Superior temporal gyrus (tissue), 1 donor: ENCODE measurements at regions not wholly inside any gene's neighbourhood (a gene's known extent, or its start where the extent isn't known, plus 50 kb on each side); places are given as distances from the start of the nearest gene placed in this dataset.
"Not testable (repeated sequence)": the region's sequence is repeated elsewhere in the genome, so short reads cannot be mapped to it uniquely, and the experiment has no call there.

ENCODE experiments used
- DNase-seq: peaks from one replicate; pipeline ENCODE4 v3.0.0-alpha.2; 2016; ENCODE audit errors: extremely low spot score

DNA sequence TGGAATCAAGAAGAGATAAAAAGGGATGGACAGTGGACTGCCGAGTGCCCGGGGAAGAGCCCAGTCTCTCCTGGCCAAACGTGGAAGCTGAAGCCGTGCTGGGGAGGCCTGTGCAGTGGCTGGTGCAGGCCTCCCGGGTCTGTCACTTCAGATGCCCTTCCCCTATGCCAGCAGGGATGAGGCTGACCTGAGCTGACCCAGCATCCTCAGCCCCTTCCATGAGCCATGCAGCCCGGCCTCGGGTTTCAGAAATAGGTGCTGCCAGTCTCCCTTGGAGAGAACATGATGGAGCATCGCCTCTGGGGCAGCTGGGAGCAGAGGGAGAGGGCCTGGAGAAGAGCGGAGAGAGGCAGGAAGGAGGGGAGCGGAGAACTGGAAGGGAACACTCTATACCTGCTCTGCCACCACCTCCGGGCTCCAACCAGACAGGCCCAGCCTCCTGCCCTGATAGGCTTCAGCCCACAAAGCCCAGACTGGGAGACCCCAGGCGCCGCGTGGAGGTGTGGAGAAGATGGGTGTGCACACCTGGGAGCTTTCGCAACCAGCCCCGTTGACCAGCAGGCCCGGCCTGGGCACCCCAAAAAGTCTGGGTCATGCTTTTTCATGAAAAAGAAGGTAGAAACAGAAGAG lies 68.6 kb upstream of the PPP2R2D start:
- no peak for DNase-seq

DNA sequence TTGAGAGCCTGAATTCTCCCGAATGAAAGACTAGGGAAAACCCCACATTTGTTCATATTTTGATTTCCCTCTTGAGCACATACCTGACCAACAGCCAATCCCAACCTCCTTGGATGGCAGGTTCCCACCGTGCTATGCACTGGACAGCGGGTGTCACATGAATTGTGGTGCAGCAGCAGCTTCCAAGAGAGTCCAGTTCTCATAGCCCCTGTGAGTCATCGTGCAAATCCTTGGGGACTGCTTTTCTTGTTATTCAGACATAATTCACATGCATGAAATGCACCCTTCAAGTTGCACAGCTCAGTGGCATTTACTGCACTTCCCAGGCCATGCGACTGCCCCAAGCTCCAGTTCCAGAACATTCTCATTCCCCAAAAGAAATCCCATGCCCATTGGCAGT lies 67.8 kb upstream of the PPP2R2D start:
- DNase-seq: no peak

DNA sequence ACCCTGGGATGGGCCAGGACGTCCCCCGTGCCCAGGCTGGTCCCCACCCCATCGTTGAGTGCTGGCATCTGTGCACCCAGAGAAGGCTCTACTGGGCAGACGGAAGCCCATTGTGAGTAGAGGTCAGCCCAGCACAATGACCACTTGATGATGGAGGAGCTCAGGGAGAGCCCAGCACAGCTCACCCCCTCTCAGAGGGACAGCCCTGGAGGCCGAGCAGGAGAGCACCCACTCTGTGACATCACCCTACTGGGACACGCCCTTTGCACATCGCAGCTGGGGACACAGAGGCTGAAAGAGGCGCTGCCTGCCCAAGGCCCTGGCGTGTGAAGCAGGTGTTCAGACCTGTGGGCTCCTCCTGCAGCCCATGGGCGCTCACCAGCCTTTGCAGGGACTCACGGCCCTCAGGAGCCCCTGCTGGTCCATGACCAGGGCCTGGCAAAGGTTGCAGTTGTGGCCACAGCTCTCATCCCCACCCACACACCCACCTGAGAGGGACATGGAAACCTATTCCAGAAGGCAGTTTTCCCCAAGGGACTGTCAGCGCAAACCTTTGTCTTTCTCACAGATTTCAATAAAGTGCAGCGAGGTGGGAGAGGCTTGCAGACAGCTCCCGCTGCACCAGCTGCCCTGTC lies 67.2 kb upstream of the PPP2R2D start:
- DNase-seq: no peak

DNA sequence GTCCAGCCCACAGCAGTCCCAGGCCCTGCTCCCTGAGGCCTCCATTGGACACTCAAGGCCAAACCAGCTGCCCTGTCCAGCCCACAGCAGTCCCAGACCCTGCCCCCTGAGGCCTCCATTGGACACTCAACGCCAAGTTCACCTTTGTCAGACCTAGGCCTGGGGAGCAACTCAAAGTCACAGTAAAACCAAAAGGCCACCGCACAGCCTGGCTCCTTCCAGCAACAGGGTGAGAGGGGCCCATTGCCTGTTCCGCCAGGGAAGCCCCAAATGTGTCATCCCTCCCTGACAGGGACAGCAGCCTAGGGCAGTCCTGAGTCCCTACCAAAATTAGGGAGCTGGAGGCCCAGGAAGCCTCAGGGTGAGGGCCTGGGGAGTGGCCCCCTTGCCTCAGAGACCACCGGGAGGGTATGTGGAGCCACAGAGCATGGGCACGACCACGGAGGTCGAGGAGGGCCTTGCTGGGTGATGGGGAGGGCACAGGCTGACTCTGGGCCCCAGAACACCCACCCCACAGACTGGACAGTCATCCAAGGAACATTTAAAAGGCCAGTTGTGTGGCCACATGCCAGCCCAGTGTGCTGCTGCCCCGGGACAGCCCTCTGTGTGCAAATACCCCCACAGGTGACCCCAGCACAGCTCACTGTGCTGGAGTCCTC lies 66.5 kb upstream of the PPP2R2D start:
- DNase-seq: no peak

DNA sequence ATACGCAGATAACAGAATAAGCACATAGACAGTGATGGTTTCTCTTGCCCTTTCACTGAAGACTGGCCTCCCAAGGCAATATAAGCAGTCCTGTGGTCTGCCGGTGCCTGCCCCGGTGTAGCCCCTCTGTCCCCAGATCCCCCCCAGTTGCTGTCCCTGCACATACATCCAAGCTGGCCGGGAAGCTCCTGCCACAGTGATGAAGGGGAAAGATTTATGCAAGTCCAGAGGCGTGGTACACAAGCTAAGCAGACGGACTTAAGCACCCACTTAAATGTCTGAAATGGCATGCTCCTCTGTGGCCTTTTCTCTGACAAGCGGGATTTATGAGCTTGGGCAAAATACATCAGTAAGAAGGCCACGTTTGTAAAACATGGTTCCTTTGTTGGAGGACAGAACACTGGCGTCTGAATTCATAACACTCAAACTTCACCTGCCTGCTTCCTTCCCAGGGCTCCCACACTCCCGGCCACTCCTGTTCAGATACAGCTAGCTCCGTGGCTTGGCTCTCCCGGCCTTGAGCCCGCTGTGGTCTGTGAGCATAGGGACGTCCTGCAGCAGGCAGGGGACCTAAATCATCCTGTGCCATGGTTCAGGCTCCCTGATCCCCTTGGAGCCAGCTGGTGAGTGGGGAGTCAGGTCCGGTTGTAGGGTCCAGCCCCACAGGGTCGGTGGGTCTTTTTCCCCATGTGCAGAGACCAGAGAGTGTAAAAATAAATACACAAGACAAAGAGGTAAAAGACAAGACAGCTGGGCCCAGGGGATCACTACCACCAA lies 61.7 kb upstream of the PPP2R2D start:
- no peak for DNase-seq

DNA sequence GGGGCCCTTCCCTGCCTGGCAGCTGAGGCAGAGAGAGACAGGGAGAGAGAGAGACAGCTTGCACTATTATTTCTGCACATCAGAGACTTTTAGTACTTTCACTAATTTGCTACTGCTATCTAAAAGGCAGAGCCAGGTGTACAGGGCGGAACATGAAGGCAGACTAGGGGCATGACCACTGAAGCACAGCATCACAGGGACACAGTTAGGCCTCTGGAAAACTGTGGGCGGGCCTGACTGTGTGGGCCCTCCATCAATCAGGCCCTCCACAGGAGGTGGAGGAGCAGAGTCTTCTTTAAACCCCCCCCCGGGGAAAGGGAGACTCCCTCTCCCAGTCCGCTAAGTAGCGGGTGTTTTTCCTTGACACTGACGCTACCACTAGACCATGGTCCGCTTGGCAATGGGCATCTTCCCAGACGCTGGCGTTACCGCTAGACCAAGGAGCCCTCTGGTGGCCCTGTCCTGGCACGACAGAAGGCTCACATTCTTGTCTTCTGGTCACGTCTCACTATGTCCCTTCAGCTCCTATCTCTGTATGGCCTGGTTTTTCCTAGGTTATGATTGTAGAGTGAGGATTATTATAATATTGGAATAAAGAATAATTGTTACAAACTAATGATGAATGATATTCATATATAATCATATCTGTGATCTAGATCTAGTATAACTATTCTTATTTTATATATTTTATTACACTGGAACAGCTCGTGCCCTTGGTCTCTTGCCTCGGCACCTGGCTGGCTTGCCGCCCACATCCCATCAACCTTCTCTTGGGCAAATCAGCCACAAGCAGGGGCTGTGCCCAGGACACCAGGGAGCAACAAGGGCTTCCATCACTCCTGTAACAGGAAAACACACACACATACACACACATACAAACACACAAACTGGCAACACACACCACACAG lies 60.7 kb upstream of the PPP2R2D start:
- not testable (repeated sequence) for DNase-seq

DNA sequence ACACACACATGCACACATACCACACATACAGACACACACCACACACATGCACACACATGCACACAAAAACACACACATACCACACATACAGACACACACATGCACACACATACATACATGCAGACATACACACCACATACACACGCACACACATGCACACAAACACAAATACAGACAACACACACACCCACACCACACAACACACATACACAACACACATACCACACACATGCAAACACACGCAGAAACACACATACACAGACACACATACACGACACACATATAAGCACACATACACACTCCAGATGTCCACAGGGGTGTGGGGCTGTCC lies 60.1 kb upstream of the PPP2R2D start:
- no peak for DNase-seq

DNA sequence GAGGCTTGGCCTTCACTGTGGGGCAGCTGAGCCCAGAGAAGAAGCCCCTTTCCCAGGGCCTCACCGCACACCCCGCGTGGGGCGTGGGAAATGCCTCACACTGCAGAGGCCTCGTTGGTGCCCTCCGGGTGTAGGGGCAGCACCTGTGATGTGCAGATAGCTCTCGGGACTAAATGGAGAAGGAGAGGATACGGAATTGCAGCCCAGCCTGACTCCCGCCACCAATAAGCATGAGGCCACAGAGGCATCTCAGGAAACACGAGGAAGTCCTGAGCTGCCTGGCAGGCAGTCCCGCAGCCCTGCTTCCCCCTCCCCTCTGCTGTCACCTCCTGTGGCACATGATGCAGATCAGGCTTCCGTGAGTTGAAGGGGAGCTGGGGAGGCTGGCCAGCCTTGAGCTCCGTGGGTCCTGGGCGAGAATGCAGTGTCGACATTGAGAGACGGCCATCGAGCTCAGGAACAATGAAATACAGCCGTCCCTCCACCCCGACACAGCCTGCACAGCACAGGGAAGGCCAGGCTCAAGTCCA lies 59.6 kb upstream of the PPP2R2D start:
- DNase-seq: no peak

DNA sequence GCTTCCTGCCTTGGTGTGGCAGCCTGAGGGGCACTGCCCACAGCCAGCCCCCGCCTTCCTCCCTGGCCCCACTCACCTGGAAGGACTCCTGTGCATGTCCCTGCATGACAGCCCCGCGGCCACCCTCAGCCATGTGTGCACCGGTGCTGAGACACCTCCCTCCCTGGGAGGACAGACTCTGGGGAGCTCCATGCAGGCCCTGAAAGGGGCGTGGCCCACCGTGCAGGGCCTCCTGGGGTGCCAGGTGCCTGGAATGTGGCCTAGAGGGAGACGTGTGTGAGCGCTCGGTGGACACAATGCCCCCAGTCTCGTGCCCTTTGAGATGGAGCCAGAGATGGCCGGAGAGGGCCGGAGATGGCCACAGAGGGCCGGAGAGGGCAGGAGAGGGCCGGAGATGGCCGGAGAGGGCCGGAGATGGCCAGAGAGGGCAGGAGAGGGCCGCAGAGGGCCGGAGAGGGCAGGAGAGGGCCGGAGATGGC lies 59.1 kb upstream of the PPP2R2D start:
- DNase-seq: no peak

DNA sequence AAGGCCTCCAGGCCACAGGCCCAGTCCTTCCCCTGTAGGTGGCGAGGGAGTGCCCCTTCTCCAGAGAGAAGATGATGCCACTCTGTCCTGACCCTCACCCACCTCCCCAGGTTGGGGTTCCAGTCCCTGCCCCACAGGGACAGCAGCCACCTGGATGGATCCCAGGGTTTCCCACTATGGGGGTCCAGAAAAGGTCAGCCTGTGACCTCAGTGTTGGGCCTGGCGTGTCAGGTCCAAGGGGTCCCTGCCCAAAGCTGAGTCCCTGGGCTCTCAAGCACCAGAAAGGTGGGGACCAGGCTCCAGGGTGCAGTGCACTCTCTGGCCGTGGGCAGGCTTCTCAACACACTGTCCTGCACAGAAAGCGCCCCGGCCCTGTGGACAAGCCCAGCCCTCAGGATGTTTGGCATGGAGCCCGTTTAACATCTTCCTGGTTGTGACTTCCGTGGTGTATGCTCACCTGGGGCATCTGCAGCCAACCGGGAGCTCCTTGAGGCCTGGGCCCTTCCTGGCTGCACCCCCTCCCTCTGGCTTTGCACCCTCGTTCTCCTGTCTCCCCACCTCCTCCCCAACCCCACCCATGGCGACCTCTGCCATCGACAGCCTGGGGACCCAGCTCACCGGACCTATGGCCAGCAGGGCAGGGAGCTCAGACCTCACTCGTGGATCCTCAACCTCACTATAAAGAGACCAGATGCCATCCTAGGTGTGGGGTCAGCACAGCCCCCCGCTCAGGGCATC lies 58.3 kb upstream of the PPP2R2D start:
- no peak for DNase-seq

DNA sequence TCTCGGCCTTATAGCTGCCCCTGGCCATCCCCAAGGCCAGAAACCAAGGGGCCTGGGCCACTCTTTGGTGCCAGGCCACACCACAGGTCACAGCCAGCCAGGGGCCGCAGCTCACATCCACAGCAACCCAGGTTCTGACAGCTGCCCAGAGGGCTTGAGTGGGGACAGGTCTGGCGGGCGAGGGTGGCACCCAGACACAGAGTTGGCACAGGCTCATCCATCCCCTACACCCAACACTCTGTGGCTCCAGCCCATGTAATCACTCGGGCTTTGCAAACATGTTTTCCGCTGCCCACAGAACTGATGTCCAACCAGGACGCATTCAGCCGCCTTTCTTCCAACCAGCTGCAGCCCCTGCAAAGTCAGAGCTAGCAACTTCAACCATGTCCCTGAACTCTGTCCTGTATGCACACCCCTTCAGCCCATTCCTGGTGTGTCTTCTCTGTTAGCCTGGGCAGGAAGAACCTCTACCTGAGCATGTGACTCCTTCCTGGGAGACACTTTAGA lies 57.7 kb upstream of the PPP2R2D start:
- DNase-seq: no peak

DNA sequence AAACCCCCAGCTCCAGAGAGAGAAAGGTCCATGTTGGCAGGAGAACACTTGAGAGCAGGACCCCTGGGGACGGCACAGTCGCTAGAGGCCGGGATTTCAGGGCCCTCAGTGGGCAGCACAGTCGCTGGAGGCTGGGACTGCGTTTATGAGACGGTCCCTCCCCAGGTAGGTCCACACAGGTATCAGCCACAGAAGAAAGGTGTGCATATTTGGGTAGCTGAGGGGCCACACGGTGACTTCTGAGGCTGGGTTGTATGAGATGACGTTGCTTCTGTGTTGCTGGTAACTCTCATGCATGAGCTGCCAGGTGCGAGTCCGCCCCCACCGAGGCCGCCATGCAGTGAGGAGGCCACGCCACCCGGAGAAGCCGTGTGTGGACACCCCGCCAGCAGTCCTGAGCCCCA lies 56.9 kb upstream of the PPP2R2D start:
- DNase-seq: no peak

DNA sequence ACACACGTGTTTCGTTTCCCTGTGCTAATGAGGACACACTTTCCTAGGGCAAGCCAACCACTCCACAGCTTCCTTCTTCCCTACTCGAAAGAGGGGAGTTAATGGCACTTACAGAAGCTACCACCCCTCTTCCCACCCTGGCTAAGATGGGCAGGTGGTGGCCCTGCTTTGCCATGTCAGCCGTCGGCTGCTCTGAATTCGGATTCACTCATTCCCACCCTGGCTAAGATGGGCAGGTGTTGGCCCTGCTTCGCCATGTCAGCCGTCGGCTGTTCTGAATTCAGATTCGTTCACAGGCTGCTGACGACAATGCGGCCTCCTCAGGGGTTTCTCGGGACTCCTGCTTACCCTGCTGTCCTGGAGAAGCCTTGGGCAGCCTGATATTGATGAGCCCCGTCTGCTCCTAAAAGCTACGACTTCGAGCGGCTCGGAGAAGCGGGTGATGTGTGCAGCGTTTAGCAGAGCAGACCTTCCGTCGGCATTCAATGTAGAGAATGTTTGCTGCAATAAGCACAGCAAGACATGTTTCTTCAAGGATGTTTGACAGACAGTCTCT lies 56.2 kb upstream of the PPP2R2D start:
- no peak for DNase-seq

DNA sequence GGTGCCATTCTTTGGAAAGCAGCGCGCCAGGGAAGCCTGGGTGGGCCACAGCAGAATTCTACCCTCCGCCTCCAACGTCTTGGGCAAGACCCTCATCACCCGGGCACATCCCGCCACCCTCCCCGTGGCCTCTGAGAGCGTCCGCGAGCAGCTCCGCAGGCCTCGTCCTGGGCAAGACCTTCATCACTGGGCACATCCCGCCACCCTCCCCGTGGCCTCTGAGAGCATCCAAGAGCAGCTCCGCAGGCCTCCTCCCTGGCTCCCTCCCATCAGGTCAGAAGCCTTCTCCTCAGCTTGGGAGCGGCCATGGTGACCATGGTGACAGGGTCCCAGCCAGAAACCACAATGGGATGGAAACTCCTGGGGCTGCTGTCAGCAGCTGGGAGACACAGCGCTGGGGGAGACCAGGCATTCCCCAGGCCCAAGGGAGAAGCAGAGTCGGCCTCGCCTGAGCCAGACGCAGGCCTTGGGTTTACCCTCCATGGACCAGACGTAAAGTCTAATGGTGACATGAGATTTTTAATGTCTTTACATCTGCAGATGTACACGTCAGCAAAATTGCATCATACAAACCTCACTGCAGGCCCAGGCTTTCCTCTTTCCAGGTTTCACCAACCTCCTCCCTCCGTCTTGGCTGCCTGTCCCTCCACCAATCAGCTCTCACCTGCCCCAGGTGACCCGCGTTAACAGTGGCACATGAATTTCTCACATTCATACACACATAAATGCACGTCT lies 55.1 kb upstream of the PPP2R2D start:
- no peak for DNase-seq

DNA sequence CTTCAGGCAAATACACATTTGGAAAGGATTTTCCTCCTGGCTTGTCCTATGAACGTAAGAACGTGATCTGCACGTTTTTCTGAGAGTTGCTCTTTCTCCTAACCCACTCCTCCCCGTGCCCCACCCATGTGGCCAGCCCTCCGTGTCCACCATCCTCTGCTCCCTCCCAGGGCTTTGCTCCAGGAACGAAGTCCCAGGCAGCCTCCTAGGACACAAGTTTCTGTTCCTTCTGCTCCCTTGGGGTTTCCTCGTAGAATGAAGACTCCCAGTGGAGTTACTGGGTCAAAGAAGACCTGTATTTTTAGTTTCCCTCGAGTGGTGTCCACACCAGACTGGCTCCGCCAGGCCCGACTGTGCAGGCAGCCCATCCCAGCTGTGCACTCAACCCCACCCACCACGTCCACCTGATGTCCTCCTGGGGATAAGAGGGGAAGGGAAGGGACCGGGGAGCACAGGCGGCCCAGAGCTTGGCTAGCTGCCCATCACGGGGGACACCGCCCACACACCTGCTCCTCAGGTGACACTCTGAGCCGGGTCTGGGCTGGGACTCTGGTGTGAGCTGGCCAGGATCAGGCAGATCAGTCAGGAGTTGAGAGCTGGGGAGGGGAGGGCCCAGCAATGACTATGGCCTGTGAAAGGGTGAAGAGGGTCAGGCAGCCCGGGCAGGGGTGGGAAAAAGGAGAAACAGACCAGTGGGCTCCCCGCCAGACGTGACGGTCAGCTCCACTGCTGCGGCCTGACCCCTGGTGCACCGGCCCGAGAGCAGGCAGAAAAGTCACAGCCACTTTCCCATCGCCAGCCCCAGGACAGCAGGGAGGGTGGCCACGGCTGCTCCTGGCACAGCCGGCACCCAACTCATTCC lies 54.3 kb upstream of the PPP2R2D start:
- no peak for DNase-seq

DNA sequence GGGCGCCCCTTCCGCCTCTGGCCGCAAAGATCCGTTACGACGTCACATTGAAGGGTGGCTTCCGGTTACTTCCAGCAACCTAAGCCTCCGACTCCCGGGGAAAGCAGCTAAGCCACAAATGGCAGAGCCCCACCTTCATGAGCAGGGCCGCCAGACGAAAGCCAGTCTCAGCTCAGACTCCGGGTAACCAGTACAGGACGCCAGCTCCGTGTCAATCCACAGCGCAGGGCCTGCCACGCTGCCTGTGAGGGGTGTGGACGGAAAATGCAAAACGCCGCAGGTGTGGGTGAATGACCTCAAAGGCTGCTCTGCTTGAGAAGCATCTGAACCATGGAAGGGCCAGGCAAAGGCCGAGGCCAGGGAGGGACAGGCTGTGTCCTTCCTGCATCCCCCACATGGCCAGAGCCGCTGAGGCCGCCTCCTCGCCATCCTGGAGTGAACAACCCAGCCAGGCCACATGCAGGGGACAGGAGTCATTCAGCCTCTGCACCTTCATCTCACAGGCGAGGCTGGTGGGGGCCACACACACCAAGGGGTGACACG lies 53.5 kb upstream of the PPP2R2D start:
- no peak for DNase-seq

DNA sequence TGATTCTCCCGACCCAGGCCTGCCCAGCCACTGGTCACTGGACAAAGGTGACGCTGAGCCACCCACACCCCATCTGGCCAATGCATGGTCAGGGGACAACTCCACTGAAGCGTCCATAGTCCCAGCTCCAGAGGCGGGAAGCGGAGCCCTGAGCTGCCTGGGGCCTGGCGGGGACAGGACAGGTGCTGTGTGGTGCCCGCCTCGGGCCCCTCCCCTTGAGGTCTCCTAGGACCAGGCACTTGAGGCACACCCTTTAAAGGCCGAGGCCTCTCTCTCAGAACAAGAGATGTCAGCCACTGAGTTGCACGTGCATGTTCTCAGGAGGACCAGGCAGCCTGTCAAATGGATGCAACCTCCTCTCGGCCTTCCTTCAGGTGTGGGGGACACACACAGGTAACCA lies 52.5 kb upstream of the PPP2R2D start:
- DNase-seq: no peak
